Type B pancreatic cell (in vitro differentiated cells): ENCODE measurements at regions not wholly inside any gene's neighbourhood (a gene's known extent, or its start where the extent isn't known, plus 50 kb on each side); places are given as distances from the start of the nearest gene placed in this dataset.
A peak's percentile ranks its signal among the peaks of the same experiment; 100 is the strongest.

ENCODE experiments used
- DNase-seq: peaks from one replicate; pipeline ENCODE4 v3.0.0; 2021; ENCODE audit warnings: mixed read lengths; ENCODE audit not compliant: unreplicated experiment; ENCODE audit errors: extremely low spot score
- H3K27ac Mint-ChIP-seq: 2 replicates; pipeline ENCODE4 v1.8.0; 2021; ENCODE audit warnings: mild to moderate bottlenecking, mixed read lengths
- H3K27me3 Mint-ChIP-seq: 2 replicates; pipeline ENCODE4 v1.8.0; 2021; ENCODE audit warnings: mixed read lengths
- H3K36me3 Mint-ChIP-seq: 2 replicates; pipeline ENCODE4 v1.8.0; 2021; ENCODE audit warnings: mixed read lengths
- H3K4me1 Mint-ChIP-seq: one replicate; pipeline ENCODE4 v1.8.0; 2021; ENCODE audit warnings: mixed read lengths; ENCODE audit not compliant: unreplicated experiment
- H3K4me3 Mint-ChIP-seq: 2 replicates; pipeline ENCODE4 v1.8.0; 2021; ENCODE audit warnings: mild to moderate bottlenecking, mixed read lengths
- H3K9me3 Mint-ChIP-seq: 2 replicates; pipeline ENCODE4 v1.8.0; 2021; ENCODE audit warnings: mixed read lengths
- CTCF ChIP-seq: fragments of 200-600 bp; sonication (generic); conservative IDR thresholded peaks from 2 replicates; pipeline ENCODE4 v1.5.0; 2021; ENCODE audit warnings: antibody characterized with exemption, mild to moderate bottlenecking

GRCh38 chr6:144647971-144648651, 363.0 kb downstream of the UTRN start:
- no peak for DNase-seq
- Mint-ChIP-seq H3K27ac (no peak overlapping the region), H3K9me3 (no peaks in the 10 kb centered on the region), H3K4me3 (no peak overlapping the region), H3K27me3 (no peaks in the 10 kb centered on the region), H3K4me1 (peaks cover 13% of the 10 kb centered on the region), H3K36me3 (no peaks in the 10 kb centered on the region)
- no peak for TF ChIP-seq CTCF

- H3K27me3 Mint-ChIP-seq: no peaks in the 10 kb centered on the region
- H3K36me3 Mint-ChIP-seq: no peaks in the 10 kb centered on the region
- H3K4me3 Mint-ChIP-seq: no peak overlapping the region
- peaks cover 18% of the 10 kb centered on the region for H3K4me1 Mint-ChIP-seq
- no peak overlapping the region for H3K27ac Mint-ChIP-seq
- TF ChIP-seq CTCF: no peak
- no peaks in the 10 kb centered on the region for H3K9me3 Mint-ChIP-seq
- no peak for DNase-seq
Measured at GRCh38 chr6:144649085-144649484, 363.9 kb downstream of the UTRN start.

- Mint-ChIP-seq H3K9me3 (no peaks in the 10 kb centered on the region), H3K36me3 (no peaks in the 10 kb centered on the region), H3K4me3 (no peak overlapping the region), H3K27me3 (no peaks in the 10 kb centered on the region), H3K27ac (no peak overlapping the region), H3K4me1 (peaks cover 16% of the 10 kb centered on the region)
- no peak for DNase-seq
- no peak for TF ChIP-seq CTCF
Measured at GRCh38 chr6:144651234-144651633, 366.1 kb downstream of the UTRN start.

GRCh38 chr6:144652292-144652891, 367.3 kb downstream of the UTRN start:
- Mint-ChIP-seq H3K4me1 (peaks cover 13% of the 10 kb centered on the region), H3K4me3 (no peak overlapping the region), H3K27ac (no peak overlapping the region)

GRCh38 chr6:144653885-144654505, 368.9 kb downstream of the UTRN start:
- H3K27ac Mint-ChIP-seq: peak overlapping the region; percentile 8
- no peak overlapping the region for H3K4me3 Mint-ChIP-seq
- no peaks in the 10 kb centered on the region for H3K27me3 Mint-ChIP-seq
- no peaks in the 10 kb centered on the region for H3K36me3 Mint-ChIP-seq
- H3K4me1 Mint-ChIP-seq: peaks cover 21% of the 10 kb centered on the region
- TF ChIP-seq CTCF: no peak
- H3K9me3 Mint-ChIP-seq: no peaks in the 10 kb centered on the region
- DNase-seq: no peak

More at GRCh38 chr6:144652292-144652891, 367.3 kb downstream of the UTRN start:
- no peaks in the 10 kb centered on the region for H3K9me3 Mint-ChIP-seq
- no peak for TF ChIP-seq CTCF
- H3K36me3 Mint-ChIP-seq: no peaks in the 10 kb centered on the region
- no peak for DNase-seq
- no peaks in the 10 kb centered on the region for H3K27me3 Mint-ChIP-seq
